ENCODE measurements at regions not wholly inside any gene's neighbourhood (a gene's known extent, or its start where the extent isn't known, plus 50 kb on each side); places are given as distances from the start of the nearest gene placed in this dataset.

DNA sequence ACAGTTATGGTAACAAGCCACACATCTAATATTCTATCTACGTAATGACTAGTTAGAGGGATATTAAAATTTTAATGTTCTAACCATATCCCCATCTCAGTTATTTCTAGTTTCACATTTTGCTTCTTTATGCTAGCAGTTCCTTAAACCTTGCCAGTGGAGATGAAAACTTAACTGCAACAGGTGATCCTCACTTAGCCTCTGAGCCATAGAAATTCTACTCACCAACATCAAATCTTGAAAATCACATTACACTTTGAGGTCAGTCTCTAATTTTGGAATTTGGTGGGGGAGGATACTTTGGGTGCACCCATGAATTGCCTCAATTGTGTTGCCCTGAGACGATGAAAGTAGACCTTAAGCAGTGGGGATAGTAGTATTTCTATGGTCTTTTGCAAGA, 256.4 kb downstream of the GATA3 start:
- Histone ChIP-seq H3K27ac (ENCODE audit: low read length) (no peak overlapping the region), H3K4me1 (ENCODE audit: control insufficient read depth in 1 of 2, extremely low read depth in 1 of 2, insufficient read depth in 2 of 2, low read length in 2 of 2) (no peaks in the 10 kb centered on the region), H3K9me3 (no peaks in the 10 kb centered on the region), H3K4me3 (ENCODE audit: control insufficient read depth in 1 of 2, extremely low read depth in 1 of 2, low read length in 1 of 2) (no peak overlapping the region), H3K36me3 (ENCODE audit: control insufficient read depth in 2 of 2, extremely low read depth in 1 of 2, insufficient read depth in 1 of 2, low read length in 1 of 2) (no peaks in the 10 kb centered on the region), H3K27me3 (replicated peaks in 1 of 2; ENCODE audit: control insufficient read depth in 2 of 2, extremely low read depth in 1 of 2, insufficient read depth in 2 of 2, low read length in 1 of 2) (peaks cover 0 to 2% of the 10 kb centered on the region in 2 experiments)
- Mint-ChIP-seq H3K4me1 (peaks cover 3 to 6% (median 5%) of the 10 kb centered on the region in 3 donors), H3K27ac (no peak overlapping the region), H3K36me3 (no peaks in the 10 kb centered on the region), H3K9me3 (no peaks in the 10 kb centered on the region), H3K27me3 (no peaks in the 10 kb centered on the region), H3K4me3 (no peak overlapping the region)
- POLR2A ChIA-PET: no interaction called here
- DNase-seq (no peak), ATAC-seq (replicated peaks in 1 of 4) (no peak)
- CTCF ChIA-PET: no interaction called here
- 43% methylated on average over 1 of the region's 2 CpGs for WGBS (ENCODE audit: insufficient coverage)

DNA sequence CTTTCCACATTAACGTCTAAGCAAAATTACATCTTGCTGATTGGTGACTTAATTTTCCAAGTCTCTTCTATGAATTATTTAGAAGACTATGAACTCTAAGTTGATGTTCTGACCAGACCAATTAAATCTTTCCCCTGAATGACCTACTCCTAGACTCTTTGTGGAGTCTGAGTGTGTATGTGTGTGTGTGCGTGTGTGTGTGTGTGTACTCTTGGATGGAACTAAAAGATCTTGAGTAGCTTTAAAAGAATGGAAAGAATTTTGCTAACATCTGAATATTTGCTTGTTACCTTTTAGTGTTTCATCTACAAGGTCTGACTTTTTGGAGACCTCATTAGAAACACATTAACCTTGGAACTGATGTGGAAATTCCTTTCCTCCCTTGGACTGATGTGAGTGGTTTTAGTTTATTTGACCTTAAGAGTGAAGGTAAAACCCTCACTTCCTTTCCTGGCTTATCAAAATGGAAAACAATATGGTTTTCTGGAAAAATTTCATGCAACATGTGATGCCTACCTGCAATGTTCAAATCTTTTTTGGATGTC, 257.1 kb downstream of the GATA3 start:
- Mint-ChIP-seq H3K9me3 (no peaks in the 10 kb centered on the region), H3K27ac (no peak overlapping the region), H3K36me3 (no peaks in the 10 kb centered on the region), H3K4me1 (peaks cover 4 to 6% (median 5%) of the 10 kb centered on the region in 3 donors), H3K27me3 (no peaks in the 10 kb centered on the region), H3K4me3 (no peak overlapping the region)
- H3K36me3 ChIP-seq (ENCODE audit: control insufficient read depth in 2 of 2, extremely low read depth in 1 of 2, insufficient read depth in 1 of 2, low read length in 1 of 2): no peaks in the 10 kb centered on the region
- H3K4me1 ChIP-seq (ENCODE audit: control insufficient read depth in 1 of 2, extremely low read depth in 1 of 2, insufficient read depth in 2 of 2, low read length in 2 of 2): no peaks in the 10 kb centered on the region
- POLR2A ChIA-PET: no interaction called here
- H3K27ac ChIP-seq (ENCODE audit: low read length): no peak overlapping the region
- CTCF ChIA-PET: no interaction called here
- ATAC-seq (replicated peaks in 1 of 4): no peak
- no peak overlapping the region for H3K4me3 ChIP-seq (ENCODE audit: control insufficient read depth in 1 of 2, extremely low read depth in 1 of 2, low read length in 1 of 2)
- no peaks in the 10 kb centered on the region for H3K9me3 ChIP-seq
- WGBS (ENCODE audit: insufficient coverage): no CpG with 5 or more reads among the region's 2 CpGs
- no peak for DNase-seq
- H3K27me3 ChIP-seq (replicated peaks in 1 of 2; ENCODE audit: control insufficient read depth in 2 of 2, extremely low read depth in 1 of 2, insufficient read depth in 2 of 2, low read length in 1 of 2): no peaks in the 10 kb centered on the region

DNA sequence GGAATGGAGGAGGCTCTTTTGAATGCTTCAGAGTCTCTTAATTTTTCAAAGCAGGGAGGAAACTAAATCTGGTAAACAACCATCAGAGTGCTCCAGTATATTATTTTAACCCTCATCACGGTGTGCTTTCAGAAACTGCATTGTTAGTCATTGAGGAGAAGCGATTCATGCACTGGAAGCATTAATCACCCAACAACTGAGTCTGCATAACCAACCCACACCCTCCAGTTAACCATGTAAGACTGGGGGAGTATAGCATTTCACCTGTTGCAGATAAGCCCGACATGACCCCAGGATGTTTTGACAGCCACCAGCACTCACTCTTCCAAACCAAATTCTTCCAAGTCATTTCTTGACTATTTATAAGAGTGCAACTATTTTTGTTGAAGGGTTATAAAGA, 257.6 kb downstream of the GATA3 start:
- Mint-ChIP-seq H3K27me3 (no peaks in the 10 kb centered on the region), H3K4me3 (no peak overlapping the region), H3K27ac (no peak overlapping the region), H3K9me3 (no peaks in the 10 kb centered on the region), H3K36me3 (no peaks in the 10 kb centered on the region), H3K4me1 (peaks cover 4 to 5% (median 4%) of the 10 kb centered on the region in 3 donors)
- ATAC-seq (replicated peaks in 1 of 4) (no peak), DNase-seq (no peak)
- no CpG with 5 or more reads among the region's 3 CpGs for WGBS (ENCODE audit: insufficient coverage)
- Histone ChIP-seq H3K4me1 (ENCODE audit: control insufficient read depth in 1 of 2, extremely low read depth in 1 of 2, insufficient read depth in 2 of 2, low read length in 2 of 2) (no peaks in the 10 kb centered on the region), H3K9me3 (no peaks in the 10 kb centered on the region), H3K36me3 (ENCODE audit: control insufficient read depth in 2 of 2, extremely low read depth in 1 of 2, insufficient read depth in 1 of 2, low read length in 1 of 2) (no peaks in the 10 kb centered on the region), H3K4me3 (ENCODE audit: control insufficient read depth in 1 of 2, extremely low read depth in 1 of 2, low read length in 1 of 2) (no peak overlapping the region), H3K27ac (ENCODE audit: low read length) (no peak overlapping the region), H3K27me3 (replicated peaks in 1 of 2; ENCODE audit: control insufficient read depth in 2 of 2, extremely low read depth in 1 of 2, insufficient read depth in 2 of 2, low read length in 1 of 2) (no peaks in the 10 kb centered on the region)
- ChIA-PET CTCF (no interaction called here), POLR2A (no interaction called here)

DNA sequence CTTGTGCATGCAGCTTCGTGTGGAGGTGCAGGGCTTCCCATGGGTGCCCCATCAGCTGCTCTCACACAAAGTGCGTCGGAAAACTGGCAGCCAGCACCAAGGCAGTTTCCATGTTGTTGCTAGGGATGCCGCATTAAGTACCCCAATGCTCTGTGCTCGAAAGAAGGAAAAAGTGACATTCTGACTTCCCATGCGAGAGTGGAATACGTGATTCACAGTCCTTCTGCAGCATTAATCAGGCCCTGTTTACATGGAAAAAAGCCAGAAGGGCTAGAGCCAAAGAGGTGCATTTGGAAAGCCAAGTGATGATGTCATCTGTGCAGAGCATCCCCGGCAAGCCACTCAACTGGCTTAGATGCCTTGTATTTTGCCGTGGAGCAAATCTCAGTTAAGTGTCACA, 258.3 kb downstream of the GATA3 start:
- Histone ChIP-seq H3K36me3 (ENCODE audit: control insufficient read depth in 2 of 2, extremely low read depth in 1 of 2, insufficient read depth in 1 of 2, low read length in 1 of 2) (no peaks in the 10 kb centered on the region), H3K27me3 (replicated peaks in 1 of 2; ENCODE audit: control insufficient read depth in 2 of 2, extremely low read depth in 1 of 2, insufficient read depth in 2 of 2, low read length in 1 of 2) (no peaks in the 10 kb centered on the region), H3K27ac (ENCODE audit: low read length) (no peak overlapping the region), H3K4me1 (ENCODE audit: control insufficient read depth in 1 of 2, extremely low read depth in 1 of 2, insufficient read depth in 2 of 2, low read length in 2 of 2) (no peaks in the 10 kb centered on the region), H3K9me3 (no peaks in the 10 kb centered on the region), H3K4me3 (ENCODE audit: control insufficient read depth in 1 of 2, extremely low read depth in 1 of 2, low read length in 1 of 2) (no peak overlapping the region)
- ChIA-PET CTCF (no interaction called here), POLR2A (no interaction called here)
- H3K9me3 Mint-ChIP-seq: no peaks in the 10 kb centered on the region
- 82% methylated on average over 8 of the region's 9 CpGs for WGBS (ENCODE audit: insufficient coverage)
- no peak overlapping the region for H3K4me3 Mint-ChIP-seq
- no peaks in the 10 kb centered on the region for H3K27me3 Mint-ChIP-seq
- DNase-seq (no peak), ATAC-seq (replicated peaks in 1 of 4) (no peak)
- no peak overlapping the region for H3K27ac Mint-ChIP-seq
- peaks cover 2 to 5% (median 4%) of the 10 kb centered on the region in 3 donors for H3K4me1 Mint-ChIP-seq
- H3K36me3 Mint-ChIP-seq: no peaks in the 10 kb centered on the region

DNA sequence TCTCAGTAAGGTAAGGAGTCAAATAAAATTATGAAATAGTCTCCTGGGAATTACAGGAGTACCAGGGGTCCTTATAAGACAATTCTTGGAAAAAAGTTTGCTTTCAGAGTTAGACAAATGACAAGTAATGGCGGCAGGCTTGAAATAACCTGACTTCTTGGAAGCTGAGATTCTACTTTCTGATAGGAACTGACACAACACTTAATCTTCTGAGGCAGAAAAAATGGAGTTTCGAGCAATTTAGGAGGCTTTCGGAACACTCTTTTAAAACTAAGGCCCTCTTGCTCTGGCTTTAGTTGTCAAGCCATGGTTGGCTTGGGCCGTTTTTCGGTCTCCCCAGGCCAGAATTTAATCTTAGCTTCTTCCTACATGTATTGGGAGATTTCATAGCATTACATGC, 260.0 kb downstream of the GATA3 start:
- H3K27ac ChIP-seq (ENCODE audit: low read length): no peak overlapping the region
- CTCF ChIA-PET: interaction anchor here in 1 of 2 donors (1.7 kb wide), 1 partner anchor 18 kb away, joined by 3 read pairs; no protein-coding TSS in a partner anchor

DNA sequence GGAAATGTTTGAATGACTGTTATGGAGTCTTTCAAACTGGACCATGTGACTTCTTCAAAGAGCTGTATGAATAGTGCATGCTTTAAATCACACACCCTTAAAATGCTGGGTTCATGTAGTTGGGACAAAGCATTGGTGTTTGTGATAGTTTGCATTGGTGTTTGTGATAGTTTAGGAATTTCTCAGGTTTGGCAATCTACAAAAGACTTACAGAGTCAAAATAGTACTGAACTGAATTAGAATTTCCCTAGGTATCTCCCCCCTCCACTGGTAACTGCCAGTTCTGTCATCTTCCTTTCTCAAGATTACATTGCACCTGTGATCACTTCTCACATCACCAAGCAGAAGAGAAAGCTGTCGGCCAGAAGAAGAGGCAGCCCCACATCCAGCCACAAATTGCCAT, 261.1 kb downstream of the GATA3 start:
- WGBS (ENCODE audit: insufficient coverage): 14% methylated on average over 1 of the region's 1 CpG

More for the DNA sequence above, 260.0 kb downstream of the GATA3 start:
- no peaks in the 10 kb centered on the region for H3K4me1 ChIP-seq (ENCODE audit: control insufficient read depth in 1 of 2, extremely low read depth in 1 of 2, insufficient read depth in 2 of 2, low read length in 2 of 2)
- no peak for DNase-seq
- no peak for ATAC-seq (replicated peaks in 1 of 4)
- Mint-ChIP-seq H3K27ac (no peak overlapping the region), H3K36me3 (no peaks in the 10 kb centered on the region), H3K4me3 (no peak overlapping the region), H3K4me1 (peaks cover 2 to 5% (median 4%) of the 10 kb centered on the region in 3 donors), H3K9me3 (no peaks in the 10 kb centered on the region), H3K27me3 (no peaks in the 10 kb centered on the region)
- no peak overlapping the region for H3K4me3 ChIP-seq (ENCODE audit: control insufficient read depth in 1 of 2, extremely low read depth in 1 of 2, low read length in 1 of 2)
- H3K36me3 ChIP-seq (ENCODE audit: control insufficient read depth in 2 of 2, extremely low read depth in 1 of 2, insufficient read depth in 1 of 2, low read length in 1 of 2): no peaks in the 10 kb centered on the region
- no peaks in the 10 kb centered on the region for H3K9me3 ChIP-seq
- H3K27me3 ChIP-seq (replicated peaks in 1 of 2; ENCODE audit: control insufficient read depth in 2 of 2, extremely low read depth in 1 of 2, insufficient read depth in 2 of 2, low read length in 1 of 2): no peaks in the 10 kb centered on the region
- POLR2A ChIA-PET: no interaction called here
- WGBS (ENCODE audit: insufficient coverage): 80% methylated on average over 1 of the region's 5 CpGs

DNA sequence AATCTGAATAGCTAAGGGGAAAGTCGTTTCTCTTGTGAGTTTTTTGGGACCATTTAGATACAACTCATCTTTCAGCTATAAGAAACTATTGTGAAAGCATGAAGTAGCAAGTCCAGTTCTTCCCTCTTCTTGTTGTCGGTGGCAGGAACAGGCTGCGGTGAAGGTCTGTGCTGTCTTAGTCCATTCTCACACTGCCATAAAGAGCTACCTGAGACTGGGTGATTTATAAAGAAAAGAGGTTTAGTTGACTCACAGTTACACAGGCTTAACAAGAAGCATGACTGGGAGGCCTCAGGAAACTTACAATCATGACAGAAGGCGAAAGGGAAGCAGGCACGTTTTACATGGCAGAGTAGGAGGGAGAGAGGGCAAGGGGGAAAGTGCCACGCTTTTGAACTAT, 261.8 kb downstream of the GATA3 start:
- Mint-ChIP-seq H3K4me3 (no peak overlapping the region), H3K27me3 (no peaks in the 10 kb centered on the region), H3K27ac (no peak overlapping the region), H3K36me3 (no peaks in the 10 kb centered on the region), H3K9me3 (no peaks in the 10 kb centered on the region), H3K4me1 (peaks cover 2 to 5% (median 4%) of the 10 kb centered on the region in 3 donors)
- H3K4me3 ChIP-seq (ENCODE audit: control insufficient read depth in 1 of 2, extremely low read depth in 1 of 2, low read length in 1 of 2): no peak overlapping the region
- no CpG with 5 or more reads among the region's 6 CpGs for WGBS (ENCODE audit: insufficient coverage)
- no peaks in the 10 kb centered on the region for H3K27me3 ChIP-seq (replicated peaks in 1 of 2; ENCODE audit: control insufficient read depth in 2 of 2, extremely low read depth in 1 of 2, insufficient read depth in 2 of 2, low read length in 1 of 2)
- H3K9me3 ChIP-seq: no peaks in the 10 kb centered on the region
- POLR2A ChIA-PET: no interaction called here
- CTCF ChIA-PET: interaction anchor here in 1 of 2 donors (0.5 kb wide), 1 partner anchor 152 kb away, joined by 3 read pairs; no protein-coding TSS in a partner anchor
- no peak overlapping the region for H3K27ac ChIP-seq (ENCODE audit: low read length)
- no peak for ATAC-seq (replicated peaks in 1 of 4)
- H3K4me1 ChIP-seq (ENCODE audit: control insufficient read depth in 1 of 2, extremely low read depth in 1 of 2, insufficient read depth in 2 of 2, low read length in 2 of 2): no peaks in the 10 kb centered on the region
- DNase-seq: no peak
- no peaks in the 10 kb centered on the region for H3K36me3 ChIP-seq (ENCODE audit: control insufficient read depth in 2 of 2, extremely low read depth in 1 of 2, insufficient read depth in 1 of 2, low read length in 1 of 2)

More for the DNA sequence above, 261.1 kb downstream of the GATA3 start:
- Mint-ChIP-seq H3K27me3 (no peaks in the 10 kb centered on the region), H3K4me3 (no peak overlapping the region), H3K4me1 (peaks cover 2 to 5% (median 4%) of the 10 kb centered on the region in 3 donors), H3K36me3 (no peaks in the 10 kb centered on the region), H3K9me3 (no peaks in the 10 kb centered on the region), H3K27ac (no peak overlapping the region)
- no peak overlapping the region for H3K4me3 ChIP-seq (ENCODE audit: control insufficient read depth in 1 of 2, extremely low read depth in 1 of 2, low read length in 1 of 2)
- H3K9me3 ChIP-seq: no peaks in the 10 kb centered on the region
- CTCF ChIA-PET: interaction anchor here in 1 of 2 donors (1.7 kb wide), 1 partner anchor 16 kb away, joined by 3 read pairs; no protein-coding TSS in a partner anchor
- DNase-seq (no peak), ATAC-seq (replicated peaks in 1 of 4) (no peak)
- H3K4me1 ChIP-seq (ENCODE audit: control insufficient read depth in 1 of 2, extremely low read depth in 1 of 2, insufficient read depth in 2 of 2, low read length in 2 of 2): no peaks in the 10 kb centered on the region
- POLR2A ChIA-PET: no interaction called here
- H3K27ac ChIP-seq (ENCODE audit: low read length): no peak overlapping the region
- no peaks in the 10 kb centered on the region for H3K27me3 ChIP-seq (replicated peaks in 1 of 2; ENCODE audit: control insufficient read depth in 2 of 2, extremely low read depth in 1 of 2, insufficient read depth in 2 of 2, low read length in 1 of 2)
- no peaks in the 10 kb centered on the region for H3K36me3 ChIP-seq (ENCODE audit: control insufficient read depth in 2 of 2, extremely low read depth in 1 of 2, insufficient read depth in 1 of 2, low read length in 1 of 2)
